GM12878 (cell line): ENCODE measurements at regions not wholly inside any gene's neighbourhood (a gene's known extent, or its start where the extent isn't known, plus 50 kb on each side); places are given as distances from the start of the nearest gene placed in this dataset.

Experiments
- ATAC-seq: fragments of 200-7000 bp; cut with Tn5 transposase; 3 replicates; pipeline ENCODE4 v1.9.1; 2020; ENCODE audit warnings: mild to moderate bottlenecking, moderate library complexity
- BruUV-seq: library from RNA; stranded (reverse); fragments of 400-500 nt; replicated peaks from 2 replicates; lab custom pipeline; 2021; lab: Mats Ljungman, UMichigan
- CTCF ChIA-PET: fragments of 300-600 bp; sonication (Branson Sonifier 250); formaldehyde crosslinking; extraction: SDS; loops from one replicate; lab custom pipeline; 2021; ENCODE audit warnings: inconsistent platforms; lab: Yijun Ruan, JAX
- POLR2A ChIA-PET: fragments of 350-600 bp; formaldehyde crosslinking; extraction: SDS; loops from one replicate; lab custom pipeline; 2021; ENCODE audit warnings: inconsistent platforms; lab: Charles Lee
- RAD21 ChIA-PET: fragments of 300-600 bp; sonication (Branson Sonifier 250); formaldehyde crosslinking; loops from one replicate; lab custom pipeline; 2023; ENCODE audit warnings: antibody characterized with exemption; ENCODE audit not compliant: unreplicated experiment; lab: Charles Lee
- SMC1A ChIA-PET: fragments of 300-600 bp; sonication (Branson Sonifier 250); formaldehyde crosslinking; loops from one replicate; lab custom pipeline; 2023; ENCODE audit not compliant: unreplicated experiment, uncharacterized antibody; lab: Charles Lee
- DNase-seq: peaks from one replicate; pipeline ENCODE4 v3.0.0-alpha.2; 2011; ENCODE audit warnings: low read depth, low spot score
- FAIRE-seq: peaks from 3 replicates; lab custom pipeline; 2011; peaks lifted over from hg19 to GRCh38; lab: Jason Lieb, UNC
- H2AFZ ChIP-seq: 2 replicates; pipeline ENCODE4 v1.6.0; 2011; ENCODE audit warnings: low read depth, low read length, control low read depth; ENCODE audit not compliant: control insufficient read depth
- H3K27ac ChIP-seq: 2 replicates; pipeline ENCODE4 v1.5.1; 2011; ENCODE audit warnings: control low read depth; ENCODE audit not compliant: control insufficient read depth, insufficient read depth
- H3K27me3 ChIP-seq, 2 experiments: replicated peaks in 1 of 2; 2 replicates each; pipeline versions ENCODE4 v1.6.0 to v1.6.1; 2011; ENCODE audit warnings: low read length in 1 of 2; ENCODE audit not compliant: control insufficient read depth in 2 of 2, insufficient read depth in 2 of 2
- H3K36me3 ChIP-seq, 2 experiments: 2 replicates each; pipeline ENCODE4 v1.5.1; 2011; ENCODE audit warnings: low read length in 1 of 2; ENCODE audit not compliant: control insufficient read depth in 2 of 2, insufficient read depth in 2 of 2
- H3K4me1 ChIP-seq: 2 replicates; pipeline ENCODE4 v1.6.1; 2011; ENCODE audit warnings: mild to moderate bottlenecking, low read length, moderate library complexity, mixed read lengths; ENCODE audit not compliant: control insufficient read depth, insufficient read depth
- H3K4me2 ChIP-seq: 2 replicates; pipeline ENCODE4 v1.6.0; 2011; ENCODE audit warnings: control low read depth; ENCODE audit not compliant: control insufficient read depth, insufficient read depth
- H3K4me3 ChIP-seq: fragments of 200-600 bp; sonication (generic); 2 replicates; pipeline ENCODE4 v1.5.1; 2016
- H3K79me2 ChIP-seq: 2 replicates; pipeline ENCODE4 v1.6.0; 2011; ENCODE audit warnings: low read length; ENCODE audit not compliant: control insufficient read depth, insufficient read depth
- H3K9ac ChIP-seq: 2 replicates; pipeline ENCODE4 v1.8.0; 2011; ENCODE audit warnings: low read length, control low read depth, mixed read lengths; ENCODE audit not compliant: control insufficient read depth, insufficient read depth
- H3K9me3 ChIP-seq: replicated peaks from 3 replicates; pipeline ENCODE4 v1.5.1; 2011; ENCODE audit warnings: mild to moderate bottlenecking, low read length; ENCODE audit not compliant: control insufficient read depth, insufficient read depth
- H4K20me1 ChIP-seq: 2 replicates; pipeline ENCODE4 v1.6.0; 2011; ENCODE audit not compliant: control insufficient read depth, insufficient read depth
- EED ChIP-seq: sonication (generic); IDR thresholded peaks from 2 replicates; pipeline ENCODE4 v1.6.1; 2016; ENCODE audit warnings: antibody characterized with exemption, low read depth
- ETV6 ChIP-seq, 2 experiments: fragments of 450-650 bp in 1 of 2; IDR thresholded peaks in 1 of 2; conservative IDR thresholded peaks in 1 of 2; 2 replicates each; pipeline ENCODE4 v1.6.1; 2014; ENCODE audit warnings: antibody characterized with exemption in 1 of 2, borderline replicate concordance in 1 of 2, low read depth in 1 of 2, mild to moderate bottlenecking in 1 of 2, moderate library complexity in 1 of 2
- GABPA ChIP-seq: IDR thresholded peaks from 2 replicates; pipeline ENCODE4 v1.6.1; 2014; ENCODE audit warnings: antibody characterized with exemption, low read depth, mild to moderate bottlenecking, inconsistent platforms
- HDAC6 ChIP-seq: fragments of 200-600 bp; sonication (generic); IDR thresholded peaks from one replicate; pipeline ENCODE4 v1.8.0; 2017; ENCODE audit warnings: antibody characterized with exemption; ENCODE audit not compliant: unreplicated experiment
- IKZF1 ChIP-seq: fragments of 450-650 bp; conservative IDR thresholded peaks from 2 replicates; pipeline ENCODE4 v1.6.1; 2017; ENCODE audit warnings: antibody characterized with exemption, mild to moderate bottlenecking
- MEF2A ChIP-seq: IDR thresholded peaks from 2 replicates; pipeline ENCODE4 v1.6.1; 2011; ENCODE audit warnings: low read depth, mild to moderate bottlenecking, low read length, moderate library complexity; ENCODE audit not compliant: insufficient read depth
- NBN ChIP-seq: fragments of 450-650 bp; IDR thresholded peaks from 2 replicates; pipeline ENCODE4 v1.6.1; 2016
- NFYA ChIP-seq: IDR thresholded peaks from 2 replicates; pipeline ENCODE4 v1.6.1; 2011; ENCODE audit warnings: low read depth, mild to moderate bottlenecking, low read length, improper control_type of control experiment, borderline replicate concordance
- PRDM15 ChIP-seq: fragments of 450-650 bp; formaldehyde crosslinking; IDR thresholded peaks from 2 replicates; pipeline ENCODE4 v1.4.0; 2020; ENCODE audit warnings: mild to moderate bottlenecking, moderate library complexity
- RB1 ChIP-seq: fragments of 450-650 bp; formaldehyde crosslinking; IDR thresholded peaks from 2 replicates; pipeline ENCODE4 v1.6.1; 2017; ENCODE audit warnings: mild to moderate bottlenecking, borderline replicate concordance
- RELB ChIP-seq: fragments of 450-650 bp; IDR thresholded peaks from 2 replicates; pipeline ENCODE4 v1.6.1; 2017; ENCODE audit warnings: low read depth, mild to moderate bottlenecking, moderate library complexity
- SKIL ChIP-seq: fragments of 450-650 bp; IDR thresholded peaks from 2 replicates; pipeline ENCODE4 v1.6.1; 2017; ENCODE audit warnings: mild to moderate bottlenecking, low read depth, inconsistent platforms; ENCODE audit not compliant: poor library complexity, severe bottlenecking
- SRF ChIP-seq, 2 experiments: IDR thresholded peaks; 2 replicates each; pipeline ENCODE4 v1.6.1; 2011; ENCODE audit warnings: low read depth in 2 of 2, low read length in 2 of 2, mild to moderate bottlenecking in 1 of 2, moderate library complexity in 1 of 2
- TAF1 ChIP-seq: IDR thresholded peaks from 2 replicates; pipeline ENCODE4 v1.6.1; 2011; ENCODE audit warnings: mild to moderate bottlenecking, low read depth, low read length, borderline replicate concordance
- TARDBP ChIP-seq: IDR thresholded peaks from 2 replicates; pipeline ENCODE4 v1.6.1; 2016; ENCODE audit warnings: borderline replicate concordance
- WRNIP1 ChIP-seq: IDR thresholded peaks from 2 replicates; pipeline ENCODE4 v1.6.1; 2011; ENCODE audit warnings: low read depth, low read length, improper control_type of control experiment, borderline replicate concordance
- WGBS: methylation state at CpG from one replicate; pipeline ENCODE4 v1.1.6; 2016; ENCODE audit warnings: low lambda C conversion rate; ENCODE audit not compliant: insufficient replicate concordance, insufficient coverage; ENCODE audit errors: missing lambda C conversion rate; 5-methylcytosine and 5-hydroxymethylcytosine counted together
- in situ Hi-C: fragments of 300-500 bp; cut with MboI; formaldehyde crosslinking; loops from 9 replicates; pipeline ENCODE4 v1.14.3; 2018; ENCODE audit warnings: mixed read lengths
- intact Hi-C: fragments of 100-400 bp; cut with micrococcal nuclease; formaldehyde crosslinking; loops from one replicate; pipeline ENCODE4 v1.14.2; 2022; ENCODE audit not compliant: unreplicated experiment
- TF ChIP-seq, protein P1 (sequence below): IDR thresholded peaks from 2 replicates; pipeline ENCODE4 v1.6.1; 2011; ENCODE audit warnings: borderline replicate concordance, low read depth, mild to moderate bottlenecking, moderate library complexity, low read length; ENCODE audit not compliant: insufficient read depth, poor library complexity, severe bottlenecking

DNA sequence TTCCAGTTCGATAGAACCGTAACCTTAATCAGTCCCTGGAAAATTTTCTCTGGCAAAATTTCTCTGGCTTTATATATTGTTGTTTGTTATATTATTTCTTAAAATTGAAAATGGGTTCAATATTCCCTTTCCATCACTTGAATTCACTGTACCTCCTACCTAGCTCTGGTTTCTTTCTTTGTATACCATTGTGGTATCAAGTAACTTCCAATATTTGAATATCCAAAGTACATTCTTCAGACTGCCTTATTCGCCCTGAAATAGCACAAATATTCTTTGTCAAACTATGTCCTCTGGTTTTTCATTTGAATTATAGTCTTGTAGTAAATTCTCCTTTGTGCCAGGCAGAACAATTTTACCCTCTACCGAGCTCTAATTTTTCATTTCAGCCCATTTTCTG lies 541.6 kb downstream of the REEP3 start:
- no peaks in the 10 kb centered on the region for H3K79me2 ChIP-seq
- H3K27ac ChIP-seq, result no peak overlapping the region
- ATAC-seq (no peak), DNase-seq (no peak), FAIRE-seq (no peak)
- 5% methylated on average over 4 of the region's 4 CpGs for WGBS
- no peaks in the 10 kb centered on the region for H3K36me3 ChIP-seq
- no peaks in the 10 kb centered on the region for H3K9me3 ChIP-seq
- no peak overlapping the region for H3K4me3 ChIP-seq
- in situ Hi-C loops (no loop called here), intact Hi-C loops (no loop called here)
- RAD21 ChIA-PET, result no interaction called here
- SMC1A ChIA-PET, result interaction anchor here (0.6 kb wide), 1 partner anchor 609 kb away, joined by 3 read pairs; no protein-coding TSS in a partner anchor
- POLR2A ChIA-PET, result no interaction called here
- no peak overlapping the region for H3K4me2 ChIP-seq
- BruUV-seq, result no TSS peak
- no peaks in the 10 kb centered on the region for H4K20me1 ChIP-seq
- CTCF ChIA-PET, result no interaction called here
- H3K9ac ChIP-seq, result no peak overlapping the region
- H3K4me1 ChIP-seq, result no peaks in the 10 kb centered on the region
- H3K27me3 ChIP-seq, result no peaks in the 10 kb centered on the region
- no peak overlapping the region for H2AFZ ChIP-seq
- no peak for TF ChIP-seq MEF2A
- no peak for TF ChIP-seq TAF1
- TF ChIP-seq EED, result no peak
- no peak for TF ChIP-seq RELB
- TF ChIP-seq ETV6 (conservative IDR thresholded peaks at IDR 0.05 in 1 of 2, IDR thresholded peaks at IDR 0.05 in 1 of 2; ENCODE audit: borderline replicate concordance in 1 of 2, low read depth in 1 of 2), result no peak
- TF ChIP-seq, protein P1, sequence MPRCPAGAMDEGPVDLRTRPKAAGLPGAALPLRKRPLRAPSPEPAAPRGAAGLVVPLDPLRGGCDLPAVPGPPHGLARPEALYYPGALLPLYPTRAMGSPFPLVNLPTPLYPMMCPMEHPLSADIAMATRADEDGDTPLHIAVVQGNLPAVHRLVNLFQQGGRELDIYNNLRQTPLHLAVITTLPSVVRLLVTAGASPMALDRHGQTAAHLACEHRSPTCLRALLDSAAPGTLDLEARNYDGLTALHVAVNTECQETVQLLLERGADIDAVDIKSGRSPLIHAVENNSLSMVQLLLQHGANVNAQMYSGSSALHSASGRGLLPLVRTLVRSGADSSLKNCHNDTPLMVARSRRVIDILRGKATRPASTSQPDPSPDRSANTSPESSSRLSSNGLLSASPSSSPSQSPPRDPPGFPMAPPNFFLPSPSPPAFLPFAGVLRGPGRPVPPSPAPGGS, result no peak
- no peak for TF ChIP-seq HDAC6
- no peak for TF ChIP-seq NBN
- no peak for TF ChIP-seq TARDBP
- no peak for TF ChIP-seq NFYA
- TF ChIP-seq RB1, result no peak
- no peak for TF ChIP-seq SRF (IDR thresholded peaks at IDR 0.05; ENCODE audit: low read depth in 2 of 2, low read length in 2 of 2)
- TF ChIP-seq PRDM15 (CRISPR knock-in tag), result no peak
- TF ChIP-seq SKIL, result no peak
- TF ChIP-seq GABPA, result no peak
- TF ChIP-seq WRNIP1, result no peak
- TF ChIP-seq IKZF1, result no peak
